ENCODE measurements at regions not wholly inside any gene's neighbourhood (a gene's known extent, or its start where the extent isn't known, plus 50 kb on each side); places are given as distances from the start of the nearest gene placed in this dataset.
"Not testable (repeated sequence)": the region's sequence is repeated elsewhere in the genome, so short reads cannot be mapped to it uniquely, and the experiment has no call there.

DNA sequence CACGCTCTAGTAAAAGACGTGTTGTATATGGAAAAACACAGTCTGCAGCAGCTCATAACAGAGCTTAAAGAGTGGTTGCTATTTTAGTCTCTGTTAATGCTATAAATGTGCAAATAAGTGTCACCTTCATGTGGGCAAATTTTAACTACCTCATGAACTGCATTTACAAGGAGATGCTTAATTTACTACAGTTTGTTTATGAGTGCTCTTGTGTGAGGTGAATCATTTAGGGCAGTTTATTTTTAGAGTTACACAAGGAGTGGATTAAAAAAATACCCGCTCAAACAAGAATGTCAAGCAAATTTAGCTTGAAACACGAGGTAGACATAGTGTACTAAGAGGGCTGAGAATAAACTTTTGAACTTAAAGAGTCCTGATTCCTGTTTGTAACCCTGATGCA, 579.0 kb downstream of the MFSD1 start:
- DNase-seq, result no peak

DNA sequence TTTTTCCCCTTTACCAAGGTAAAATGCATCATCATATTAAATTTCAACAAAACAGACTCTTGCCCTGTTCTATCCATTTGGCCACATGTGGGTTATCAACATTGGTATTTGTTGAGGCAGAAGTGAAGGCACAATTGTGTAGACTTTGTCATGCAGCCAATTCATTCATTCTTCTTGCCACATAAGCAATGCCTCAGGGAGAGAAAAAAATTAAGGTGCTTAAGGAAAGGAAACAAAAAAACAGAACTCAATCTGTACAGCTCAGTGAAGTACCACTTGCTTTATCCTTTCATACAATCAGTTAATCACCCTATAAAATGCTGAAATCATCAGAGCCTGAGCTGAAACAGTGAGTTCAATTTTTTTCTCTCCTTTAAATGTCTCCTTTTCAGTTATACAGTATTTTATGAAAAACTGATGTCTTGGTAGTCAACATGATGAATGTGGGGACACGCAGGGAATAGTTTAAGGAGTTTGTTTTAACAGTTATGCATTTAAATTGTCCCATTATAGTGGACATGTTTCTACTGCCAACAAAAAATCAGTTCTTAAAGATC, 588.9 kb downstream of the MFSD1 start:
- no peak for DNase-seq

DNA sequence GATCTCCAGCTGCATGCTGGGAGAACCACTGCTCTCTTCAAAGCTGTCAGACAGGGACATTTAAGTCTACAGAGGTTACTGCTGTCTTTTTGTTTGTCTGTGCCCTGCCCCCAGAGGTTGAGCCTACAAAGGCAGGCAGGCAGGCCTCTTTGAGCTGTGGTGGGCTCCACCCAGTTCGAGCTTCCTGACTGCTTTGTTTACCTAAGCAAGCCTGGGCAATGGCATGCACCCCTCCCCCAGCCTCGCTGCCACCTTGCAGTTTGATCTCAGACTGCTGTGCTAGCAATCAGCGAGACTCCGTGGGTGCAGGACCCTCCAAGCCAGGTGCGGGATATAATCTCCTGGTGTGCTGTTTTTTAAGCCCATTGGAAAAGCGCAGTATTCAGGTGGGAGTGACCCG, 591.0 kb upstream of the IL12A start:
- DNase-seq, result not testable (repeated sequence)

DNA sequence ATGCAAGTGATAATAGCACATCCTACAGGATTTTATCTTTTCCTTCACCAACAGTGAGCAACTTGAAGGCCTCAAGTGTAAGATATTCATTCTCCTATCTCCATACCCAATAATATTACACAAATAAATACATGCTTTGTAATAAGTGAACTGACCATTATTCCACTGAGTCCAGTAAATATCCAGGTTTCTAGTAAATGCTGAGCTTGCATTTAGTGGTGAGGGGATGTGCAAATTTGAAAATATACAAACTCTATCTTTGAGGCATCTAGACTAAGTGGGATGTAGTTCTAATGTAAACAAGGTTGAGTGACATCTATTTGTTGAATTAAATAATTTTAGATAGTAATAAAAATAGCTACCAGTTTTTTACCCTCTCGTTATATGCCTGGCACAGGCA, 587.6 kb upstream of the IL12A start:
- DNase-seq, result no peak

DNA sequence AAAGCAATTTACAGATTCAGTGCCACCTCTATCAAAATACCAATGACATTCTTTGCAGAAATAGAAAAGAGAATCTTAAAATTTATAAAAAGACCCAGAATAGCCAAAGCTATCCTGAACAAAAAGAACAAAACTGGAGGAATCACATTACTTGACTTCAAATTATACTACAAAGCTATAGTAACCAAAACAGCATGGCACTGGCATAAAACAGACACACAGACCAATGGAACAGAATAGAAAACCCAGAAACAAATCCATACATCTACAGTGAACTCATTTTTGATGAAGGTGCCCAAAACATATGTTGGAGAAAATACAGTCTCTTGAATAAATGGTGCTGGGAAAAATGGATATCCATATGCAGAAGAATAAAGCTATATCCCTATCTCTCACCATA, 578.9 kb upstream of the IL12A start:
- not testable (repeated sequence) for DNase-seq

DNA sequence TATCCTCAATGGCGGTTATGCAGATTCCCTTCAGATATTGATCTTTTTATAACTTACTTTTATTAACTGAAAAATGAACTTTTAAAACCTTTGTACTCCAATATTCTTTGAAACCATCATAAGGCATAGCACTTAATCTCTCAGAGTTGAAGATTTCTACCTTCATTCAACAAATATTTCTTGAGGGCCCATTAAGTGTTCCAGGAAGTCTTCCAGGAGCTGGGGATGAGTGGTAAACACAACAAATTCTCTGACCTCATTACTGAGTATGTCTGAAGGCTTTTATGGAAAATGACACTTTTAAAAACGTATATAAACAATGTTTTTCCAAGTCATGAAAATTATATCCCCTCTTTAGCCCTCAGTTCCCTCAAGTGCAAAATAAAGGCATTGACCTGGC, 575.3 kb upstream of the IL12A start:
- DNase-seq, result no peak

DNA sequence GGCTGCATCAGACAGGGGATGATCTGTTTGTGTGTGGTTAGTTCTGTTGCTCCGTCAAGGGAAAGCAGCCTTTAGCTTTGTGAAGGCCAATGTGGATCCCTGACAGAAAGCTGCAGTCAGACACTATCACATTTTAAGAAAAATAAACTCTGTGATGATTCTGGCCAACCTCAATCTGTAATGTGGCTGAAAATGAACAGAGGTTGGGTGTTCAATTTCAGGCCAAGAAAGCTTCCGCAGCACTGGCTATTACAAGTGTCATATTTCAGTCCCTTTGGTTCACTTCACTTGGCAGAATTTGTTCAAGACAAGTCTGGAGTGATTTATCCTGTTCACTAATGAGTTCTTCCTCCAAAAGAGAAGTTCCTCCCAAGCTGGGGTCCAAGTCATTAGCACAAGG, 571.8 kb upstream of the IL12A start:
- DNase-seq, result no peak

DNA sequence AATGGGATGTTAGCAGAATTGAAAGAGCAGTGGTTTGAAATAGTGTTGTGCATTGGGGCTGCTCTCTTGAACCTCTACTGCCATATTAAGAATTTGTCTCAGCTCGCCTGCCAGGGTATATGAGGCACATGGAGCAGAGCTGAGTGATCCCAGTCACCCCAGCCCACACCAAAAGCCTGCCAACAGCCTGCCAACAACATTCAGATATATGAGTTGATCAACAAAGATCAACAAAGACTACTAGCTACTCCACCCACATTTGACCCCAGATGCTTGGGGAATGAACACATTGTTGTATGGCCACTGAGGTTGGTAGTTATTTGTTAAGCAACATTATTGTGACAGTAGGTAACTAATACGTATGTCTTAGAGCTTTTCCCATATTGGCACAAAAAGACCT, 570.9 kb upstream of the IL12A start:
- DNase-seq, result no peak

DNA sequence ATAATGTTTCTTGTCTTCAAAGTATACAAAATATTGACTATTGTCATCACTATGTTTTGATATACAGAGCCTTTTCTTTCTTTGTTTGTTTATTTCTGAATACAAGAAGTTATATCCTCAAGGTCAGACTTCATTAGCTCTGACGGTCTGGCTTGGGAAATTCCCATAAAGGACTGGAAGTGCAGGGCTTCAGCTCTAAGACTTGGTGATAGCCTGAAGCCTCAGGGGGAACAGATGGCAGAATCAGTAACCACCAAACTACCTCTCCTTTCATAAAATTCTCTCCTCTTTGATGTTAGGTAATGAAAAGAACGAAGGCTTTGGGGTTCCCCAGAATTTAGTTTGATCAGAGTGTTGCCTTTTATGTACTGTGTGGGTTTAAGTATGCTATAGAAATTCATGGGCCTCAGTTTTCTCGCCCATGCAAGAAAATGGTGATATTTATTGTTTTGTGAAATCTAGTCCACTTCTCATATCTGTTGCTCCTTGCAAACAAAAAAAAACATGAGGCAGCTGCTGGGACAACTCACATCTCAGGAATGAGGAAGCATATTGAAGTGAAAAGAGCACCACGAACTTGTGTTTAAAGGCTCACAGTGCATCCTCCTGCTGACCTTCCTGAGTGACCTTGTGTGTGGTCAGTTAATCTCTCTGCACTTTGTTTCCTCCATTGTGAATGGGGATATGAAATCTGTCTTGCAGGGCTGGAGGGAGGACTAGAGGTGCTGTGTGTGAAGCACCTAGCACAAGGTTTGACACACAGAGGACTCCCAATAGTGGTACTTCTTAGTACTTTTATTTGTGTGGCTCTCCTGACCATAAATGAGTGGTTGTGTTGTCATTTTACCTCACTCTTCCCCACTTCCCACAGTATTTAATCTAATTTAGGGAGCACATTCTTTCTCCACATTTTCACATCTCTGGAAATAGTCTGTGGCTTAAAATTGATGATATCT, 569.8 kb upstream of the IL12A start:
- DNase-seq, result no peak

DNA sequence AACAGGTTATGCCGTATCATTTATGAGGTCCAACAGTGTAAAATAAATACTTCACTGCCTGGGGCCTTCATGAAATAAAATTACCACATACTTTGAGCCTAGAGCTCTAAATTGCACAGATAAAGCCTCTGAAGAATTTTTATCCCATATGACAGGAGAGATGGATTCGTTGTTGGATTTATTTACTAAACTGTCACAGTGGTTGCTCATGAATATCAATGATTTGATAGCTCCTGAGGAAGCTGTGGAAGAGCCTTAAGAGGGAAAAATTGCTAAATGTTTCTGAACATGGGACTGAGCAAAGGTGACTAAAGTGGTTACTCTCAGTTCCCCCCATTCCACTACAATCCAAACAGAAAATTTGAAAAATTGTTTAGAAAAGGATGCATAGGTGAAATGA, 558.9 kb upstream of the IL12A start:
- no peak for DNase-seq

DNA sequence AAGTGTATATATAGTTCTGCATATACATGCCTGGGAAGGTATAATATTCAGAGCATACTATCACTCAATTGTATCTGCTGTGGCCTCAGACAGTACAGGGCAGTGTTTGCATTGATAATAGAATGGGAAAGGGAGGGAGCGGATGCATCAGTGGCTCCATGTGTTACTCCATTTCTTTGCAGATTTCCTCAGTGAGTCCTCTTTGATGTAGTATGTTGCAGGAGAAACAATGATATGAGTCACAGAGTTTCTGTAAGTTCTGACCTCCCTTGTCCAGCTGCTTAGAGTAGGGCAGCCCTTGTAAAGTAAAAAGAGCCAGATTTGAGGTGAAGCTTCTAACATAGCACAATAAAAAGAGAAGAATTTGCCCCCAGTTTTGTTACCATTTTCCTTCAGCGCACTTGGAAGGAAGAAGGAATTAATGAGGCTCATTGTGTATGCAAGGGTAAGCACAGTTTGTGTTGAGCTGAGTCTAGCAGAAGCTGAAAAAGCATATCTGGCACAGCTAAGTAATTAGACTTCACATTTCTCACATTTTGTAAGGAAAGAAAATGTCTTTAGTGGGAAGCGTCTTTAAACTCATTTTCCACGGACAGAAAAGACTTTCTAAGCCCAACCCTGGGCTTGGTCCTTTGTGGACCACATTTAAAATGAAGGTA, 555.8 kb upstream of the IL12A start:
- DNase-seq, result no peak

DNA sequence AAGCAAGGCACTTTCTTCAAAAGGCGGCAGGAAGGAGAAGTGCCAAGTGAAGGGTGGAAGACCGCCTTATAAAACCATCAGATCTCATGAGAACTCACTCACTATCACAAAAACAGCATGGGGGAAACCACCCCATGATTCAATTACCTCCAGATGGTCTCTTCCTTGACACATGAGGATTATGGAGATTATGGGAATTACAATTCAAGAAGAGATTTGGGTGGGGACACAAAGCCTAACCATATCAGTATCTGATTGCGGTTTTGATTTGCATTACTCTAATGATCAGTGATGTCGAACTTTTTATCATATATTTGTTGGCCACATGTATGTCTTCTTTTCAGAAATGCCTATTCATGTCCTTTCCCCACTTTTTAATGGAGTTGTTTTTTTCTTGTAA, 549.3 kb upstream of the IL12A start:
- no peak for DNase-seq

DNA sequence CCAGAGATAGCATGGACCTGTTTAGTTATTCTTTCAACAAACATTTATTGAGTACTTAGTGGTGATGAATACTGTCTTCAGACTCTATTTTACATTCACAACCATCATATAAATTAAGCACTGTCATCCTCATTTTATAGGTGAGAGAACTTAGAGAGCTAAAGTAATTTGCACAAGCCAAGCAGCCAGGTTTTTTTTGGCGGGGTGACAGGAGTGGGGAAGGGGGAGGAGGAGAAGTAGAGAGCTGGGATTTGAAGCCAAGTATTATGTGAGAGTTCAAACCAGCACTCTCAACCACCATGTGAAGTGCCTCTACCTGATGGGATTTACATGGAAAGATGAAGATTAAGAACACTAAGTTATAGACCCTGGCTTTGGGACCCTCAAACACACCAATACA, 547.4 kb upstream of the IL12A start:
- DNase-seq, result no peak

DNA sequence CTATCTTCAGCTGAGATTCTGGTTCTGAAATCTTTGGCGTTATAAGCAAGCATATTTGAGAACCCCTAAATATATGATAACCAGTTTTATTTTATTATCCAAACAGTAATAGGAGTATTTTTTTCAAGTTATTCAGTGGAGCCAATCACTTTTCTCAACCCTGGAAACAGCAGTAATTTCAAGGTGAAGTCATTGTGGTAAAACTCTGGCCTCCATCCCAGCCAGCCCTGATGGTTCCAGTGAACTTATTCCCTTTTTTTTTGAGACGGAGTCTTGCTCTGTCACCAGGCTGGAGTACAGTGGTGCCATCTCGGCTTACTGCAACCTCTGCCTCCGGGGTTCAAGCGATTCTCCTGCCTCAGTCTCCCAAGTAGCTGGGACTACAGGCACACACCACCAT, 545.4 kb upstream of the IL12A start:
- DNase-seq, result no peak

DNA sequence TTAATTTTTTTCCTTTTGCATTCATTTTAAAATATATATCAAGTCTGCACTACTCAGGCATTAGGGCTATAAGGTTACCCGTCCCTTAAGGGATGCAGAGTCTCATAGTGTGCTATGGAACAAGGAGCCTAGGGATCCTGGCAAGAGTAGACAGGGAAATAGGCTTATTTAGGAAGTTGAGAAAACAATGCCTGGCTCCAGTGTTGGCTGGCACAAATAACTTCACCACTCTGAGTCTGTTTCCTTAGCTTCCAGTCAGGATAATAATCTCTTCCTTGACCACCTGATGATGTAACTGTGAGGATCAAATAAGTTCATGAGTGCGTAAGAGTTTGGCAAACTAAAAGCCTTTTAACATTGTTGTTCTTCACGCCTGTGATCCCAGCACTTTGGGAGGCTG, 540.8 kb upstream of the IL12A start:
- no peak for DNase-seq

DNA sequence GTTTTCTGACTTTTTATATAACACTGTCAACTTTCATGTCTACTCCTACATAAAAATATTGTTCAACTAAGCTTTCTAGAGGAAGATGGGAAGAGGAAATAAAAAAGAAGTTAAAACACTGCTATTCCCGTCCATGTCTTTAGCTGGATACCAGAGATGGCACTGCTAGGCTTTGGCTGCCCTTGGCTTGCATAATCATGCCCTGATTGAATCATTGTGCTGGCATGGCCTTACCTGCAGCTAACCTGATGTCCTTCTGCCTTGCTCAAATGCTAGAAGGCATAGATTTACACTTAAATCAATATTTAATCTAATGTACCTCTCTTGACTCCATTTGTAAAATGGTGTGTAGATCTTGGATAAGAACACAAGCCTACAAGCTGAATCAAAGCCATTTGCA, 539.7 kb upstream of the IL12A start:
- no peak for DNase-seq

DNA sequence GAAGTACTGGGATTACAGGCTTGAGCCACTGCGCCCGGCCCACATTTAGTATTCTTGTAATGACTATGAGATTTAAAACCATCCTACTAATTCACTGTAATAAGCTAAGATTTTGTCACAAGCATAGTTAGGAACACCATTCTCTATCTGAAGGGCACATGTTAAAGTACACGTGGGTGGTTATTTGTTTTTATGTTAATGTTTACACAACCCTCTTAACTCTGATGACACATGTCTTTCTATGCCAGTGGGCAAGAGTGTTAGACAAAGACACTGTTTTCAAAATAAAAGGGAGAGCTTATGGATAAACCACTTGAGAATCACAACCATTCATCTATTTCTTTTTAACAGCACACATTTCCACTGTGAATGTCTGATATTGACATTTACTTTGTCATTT, 537.6 kb upstream of the IL12A start:
- DNase-seq, result no peak

DNA sequence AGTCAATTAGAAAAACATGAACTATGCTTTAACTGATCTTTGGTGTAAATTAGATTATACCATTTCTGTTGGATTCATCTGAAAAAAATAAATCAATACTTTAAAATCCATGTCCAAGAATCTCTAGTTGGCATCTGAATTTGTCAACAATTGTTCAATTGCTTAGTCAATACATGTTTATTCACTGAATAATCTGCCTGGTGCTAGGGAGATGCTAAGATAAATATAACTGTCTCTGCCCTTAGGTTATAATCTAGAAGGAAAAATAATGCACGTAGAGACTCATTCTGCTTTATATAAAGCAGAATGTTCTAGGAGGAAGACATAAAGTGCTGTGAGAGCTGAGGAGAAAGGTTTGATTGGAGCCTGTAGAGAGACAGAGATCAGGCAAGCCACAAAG, 537.2 kb upstream of the IL12A start:
- DNase-seq, result no peak

DNA sequence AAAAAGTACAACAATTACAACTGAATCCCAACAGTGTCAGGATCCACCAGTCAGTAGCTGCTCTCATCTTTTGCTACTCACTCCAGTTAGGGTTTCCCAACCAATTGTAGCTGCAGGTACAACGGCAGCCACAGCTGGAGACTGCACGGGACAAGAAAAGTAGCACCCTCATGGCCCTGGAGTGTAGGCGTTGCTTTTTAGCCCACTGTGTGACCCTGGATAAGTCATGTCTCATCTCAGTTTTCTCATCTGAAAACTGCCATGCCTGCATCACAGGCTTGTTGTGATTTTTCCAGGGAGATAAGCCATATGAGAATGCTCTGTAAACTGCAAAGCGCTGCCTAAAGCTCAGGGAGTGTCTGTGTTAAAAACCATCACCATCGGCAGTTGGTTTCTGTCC, 535.6 kb upstream of the IL12A start:
- no peak for DNase-seq

DNA sequence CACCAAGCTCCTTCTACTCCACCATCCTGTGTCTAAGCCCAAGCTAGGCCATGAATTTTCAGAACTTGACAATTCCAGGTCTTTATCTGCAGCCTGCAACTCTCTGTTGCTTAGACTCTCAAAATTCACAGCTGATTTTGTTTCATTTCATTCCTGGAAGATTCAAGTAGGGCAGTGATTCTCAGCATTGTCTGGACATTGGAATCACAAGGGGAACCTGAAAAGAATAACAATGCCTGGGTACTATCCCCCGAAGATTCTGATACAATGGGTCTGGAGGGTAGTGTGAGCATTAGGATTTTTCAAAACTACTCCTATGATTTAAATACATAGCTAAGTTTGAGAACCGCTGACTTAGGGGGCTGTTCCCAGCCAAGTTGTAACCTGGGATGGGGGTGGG, 534.7 kb upstream of the IL12A start:
- no peak for DNase-seq

DNA sequence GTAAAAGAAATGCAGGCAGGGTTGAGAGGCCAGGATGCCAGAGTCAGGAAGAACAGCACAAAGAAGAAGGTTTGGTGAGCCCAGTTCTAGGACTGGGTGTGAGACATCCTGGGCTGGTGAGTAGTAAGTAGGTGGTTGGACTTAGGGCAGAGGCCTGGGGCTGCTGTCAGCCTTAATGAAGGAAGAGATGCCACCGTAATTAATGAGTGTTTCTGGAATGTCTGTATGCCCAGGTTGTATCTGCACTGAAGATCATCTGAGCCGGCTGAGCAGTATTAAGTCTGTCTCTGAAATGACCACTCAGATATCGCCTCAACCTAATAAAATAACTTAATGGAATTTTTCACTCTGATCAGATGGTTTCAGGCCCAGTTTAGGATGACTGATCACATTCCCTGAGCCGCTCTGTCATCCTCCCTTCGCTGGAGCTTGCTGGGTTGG, 532.9 kb upstream of the IL12A start:
- DNase-seq, result no peak

DNA sequence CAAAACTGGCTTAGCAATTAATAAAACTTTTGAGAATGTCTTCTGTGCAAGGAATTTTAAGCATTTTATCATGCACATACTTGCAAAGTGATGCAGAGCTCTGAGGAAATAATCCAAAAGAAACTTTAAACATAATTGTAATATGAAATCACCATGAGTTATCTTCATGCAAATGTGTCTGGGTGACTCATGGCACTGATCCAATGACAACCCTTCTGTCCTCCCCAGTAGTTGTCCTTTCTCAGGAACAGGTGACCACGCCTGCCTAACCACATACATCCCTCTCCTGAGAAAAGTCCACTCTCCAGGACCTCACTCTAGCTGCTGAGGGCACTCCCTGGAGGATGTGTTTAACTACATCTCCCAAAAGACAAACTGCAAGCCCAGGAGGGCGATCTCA, 530.6 kb upstream of the IL12A start:
- DNase-seq, result no peak

DNA sequence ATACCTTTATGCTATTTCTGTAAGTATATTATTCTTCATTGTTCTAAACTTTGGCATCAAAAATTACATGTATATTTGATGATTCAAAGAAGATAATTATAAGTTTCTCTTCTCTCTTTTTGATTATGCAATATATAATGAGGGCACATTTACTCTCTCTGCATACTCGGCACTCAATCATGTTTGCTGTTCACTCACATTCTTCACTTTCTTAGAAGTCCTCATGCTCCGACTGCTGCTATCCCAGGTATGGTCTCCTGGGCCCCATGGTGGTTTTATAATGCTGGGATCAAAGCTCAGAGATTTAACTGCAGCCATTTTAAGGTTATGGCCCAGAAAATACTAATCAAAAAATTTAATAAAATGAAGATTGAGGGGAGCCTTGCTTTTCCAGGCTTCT, 529.7 kb upstream of the IL12A start:
- DNase-seq, result no peak

DNA sequence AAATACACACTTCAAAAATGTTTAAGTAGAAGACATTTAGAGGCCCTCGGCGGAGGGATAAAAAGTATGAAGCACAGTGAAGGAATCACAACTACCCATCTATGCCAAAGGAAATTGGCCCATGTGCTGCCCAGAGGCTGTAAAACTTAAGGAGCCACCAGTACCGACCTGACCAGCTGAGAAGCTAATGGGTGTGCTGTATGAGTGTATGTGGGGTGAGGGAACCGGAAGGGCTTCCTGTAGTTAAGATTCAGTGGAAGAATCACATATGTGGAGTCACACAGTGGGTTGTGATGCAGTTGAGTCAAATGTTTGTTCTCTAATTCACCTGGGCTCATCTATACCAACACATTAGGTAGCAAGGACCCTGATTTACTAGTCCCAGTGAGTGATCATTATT, 516.0 kb upstream of the IL12A start:
- no peak for DNase-seq
